Lower leg skin (tissue), 4 donors: ENCODE measurements at regions not wholly inside any gene's neighbourhood (a gene's known extent, or its start where the extent isn't known, plus 50 kb on each side); places are given as distances from the start of the nearest gene placed in this dataset.

Experiments
- DNase-seq, 2 donors: peaks; one replicate each; pipeline ENCODE4 v3.0.0-alpha.2; 2019; ENCODE audit warnings: low spot score in 2 of 2
- H3K4me3 ChIP-seq: fragments of 200-600 bp; sonication (generic); 2 replicates; pipeline ENCODE4 v1.5.1; 2017; ENCODE audit warnings: mild to moderate bottlenecking, low read depth; ENCODE audit not compliant: poor library complexity, severe bottlenecking
- POLR2A ChIP-seq, 2 donors: fragments of 450-650 bp; IDR thresholded peaks; one replicate each; pipeline ENCODE4 v1.6.1; 2016 to 2017; ENCODE audit warnings: antibody characterized with exemption in 2 of 2, mild to moderate bottlenecking in 1 of 2, moderate library complexity in 1 of 2
- WGBS, 2 donors: methylation state at CpG; one replicate each; pipeline ENCODE4 v1.1.5; 2018; 5-methylcytosine and 5-hydroxymethylcytosine counted together
- intact Hi-C: fragments of 100-400 bp; cut with DNase I; formaldehyde crosslinking; loops from one replicate; pipeline ENCODE4 v1.15.0; 2023; ENCODE audit warnings: low total_unique reads
- TF ChIP-seq, protein P1 (sequence below), 3 donors: fragments of 450-650 bp; IDR thresholded peaks; one replicate each; pipeline ENCODE4 v1.5.1; 2016; ENCODE audit warnings: antibody characterized with exemption in 3 of 3, mild to moderate bottlenecking in 3 of 3, moderate library complexity in 2 of 3

- no peak overlapping the region for H3K4me3 ChIP-seq
- intact Hi-C loops: no loop called here
These were observed 2041.1 kb downstream of the OLFM4 start for GRCh38 chr13:55069746-55070145.

DNA sequence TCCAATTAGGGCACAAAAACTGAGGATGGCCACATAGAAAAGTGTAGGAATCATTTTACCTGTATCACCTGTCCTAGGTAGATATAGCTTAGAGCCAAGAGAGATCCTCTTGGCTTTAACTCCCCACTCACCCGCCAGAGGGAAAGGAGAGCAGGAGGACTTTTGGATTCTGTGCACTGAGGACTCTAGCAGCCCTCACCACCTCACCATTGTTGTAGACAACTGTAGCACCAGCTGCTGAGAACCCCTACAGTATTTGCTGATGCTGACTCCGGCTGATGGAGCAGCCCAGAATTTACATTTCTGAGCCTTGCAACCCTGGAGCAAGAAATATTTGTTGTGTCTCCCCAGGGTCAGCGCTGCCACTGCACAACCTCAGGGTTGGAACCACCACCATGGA, 2044.4 kb downstream of the OLFM4 start:
- WGBS, 2 donors: 91 to 95% methylated on average over 3 of the region's 3 CpGs
- DNase-seq: no peak
- TF ChIP-seq, protein P1, sequence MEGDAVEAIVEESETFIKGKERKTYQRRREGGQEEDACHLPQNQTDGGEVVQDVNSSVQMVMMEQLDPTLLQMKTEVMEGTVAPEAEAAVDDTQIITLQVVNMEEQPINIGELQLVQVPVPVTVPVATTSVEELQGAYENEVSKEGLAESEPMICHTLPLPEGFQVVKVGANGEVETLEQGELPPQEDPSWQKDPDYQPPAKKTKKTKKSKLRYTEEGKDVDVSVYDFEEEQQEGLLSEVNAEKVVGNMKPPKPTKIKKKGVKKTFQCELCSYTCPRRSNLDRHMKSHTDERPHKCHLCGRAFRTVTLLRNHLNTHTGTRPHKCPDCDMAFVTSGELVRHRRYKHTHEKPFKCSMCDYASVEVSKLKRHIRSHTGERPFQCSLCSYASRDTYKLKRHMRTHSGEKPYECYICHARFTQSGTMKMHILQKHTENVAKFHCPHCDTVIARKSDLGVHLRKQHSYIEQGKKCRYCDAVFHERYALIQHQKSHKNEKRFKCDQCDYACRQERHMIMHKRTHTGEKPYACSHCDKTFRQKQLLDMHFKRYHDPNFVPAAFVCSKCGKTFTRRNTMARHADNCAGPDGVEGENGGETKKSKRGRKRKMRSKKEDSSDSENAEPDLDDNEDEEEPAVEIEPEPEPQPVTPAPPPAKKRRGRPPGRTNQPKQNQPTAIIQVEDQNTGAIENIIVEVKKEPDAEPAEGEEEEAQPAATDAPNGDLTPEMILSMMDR (IDR thresholded peaks at IDR 0.05): no peak
- TF ChIP-seq POLR2A (IDR thresholded peaks at IDR 0.05): no peak
- H3K4me3 ChIP-seq: no peak overlapping the region
- intact Hi-C loops: no loop called here

More at GRCh38 chr13:55069746-55070145, 2041.1 kb downstream of the OLFM4 start:
- TF ChIP-seq POLR2A (IDR thresholded peaks at IDR 0.05): no peak
- TF ChIP-seq, protein P1 (IDR thresholded peaks at IDR 0.05): no peak
- WGBS, 2 donors: 61 to 78% methylated on average over 1 of the region's 1 CpG
- DNase-seq: no peak

DNA sequence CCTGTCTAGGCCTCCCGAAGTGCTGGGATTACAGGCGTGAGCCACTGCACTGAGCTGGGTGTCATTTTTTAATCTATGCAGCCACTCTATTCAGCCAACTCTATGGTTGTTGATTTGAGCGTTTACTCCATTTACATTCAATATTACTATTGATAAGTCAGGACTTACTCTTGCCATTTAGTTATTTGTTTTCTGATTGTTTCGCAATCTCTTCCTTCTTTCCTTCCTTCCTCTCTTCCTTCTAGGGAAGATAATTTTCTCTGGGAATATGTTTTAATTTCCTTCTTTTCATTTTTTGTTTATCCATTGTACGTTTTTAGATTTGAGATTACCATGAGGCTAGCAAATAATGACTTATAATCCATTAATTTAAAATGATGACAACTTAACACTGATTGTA, 2056.0 kb downstream of the OLFM4 start:
- WGBS, 2 donors: 87 to 89% methylated on average over 5 of the region's 5 CpGs
- intact Hi-C loops: no loop called here
- TF ChIP-seq POLR2A (IDR thresholded peaks at IDR 0.05): no peak
- TF ChIP-seq, protein P1 (IDR thresholded peaks at IDR 0.05): no peak
- H3K4me3 ChIP-seq: no peak overlapping the region
- no peak for DNase-seq

- intact Hi-C loops: no loop called here
- TF ChIP-seq, protein P1 (IDR thresholded peaks at IDR 0.05): no peak
- no peak for TF ChIP-seq POLR2A (IDR thresholded peaks at IDR 0.05)
- no peak for DNase-seq
- no peak overlapping the region for H3K4me3 ChIP-seq
- 78 to 89% methylated on average over 2 of the region's 2 CpGs for WGBS, 2 donors
These were observed 2053.6 kb upstream of the PRR20A start for GRCh38 chr13:55087085-55087484.

DNA sequence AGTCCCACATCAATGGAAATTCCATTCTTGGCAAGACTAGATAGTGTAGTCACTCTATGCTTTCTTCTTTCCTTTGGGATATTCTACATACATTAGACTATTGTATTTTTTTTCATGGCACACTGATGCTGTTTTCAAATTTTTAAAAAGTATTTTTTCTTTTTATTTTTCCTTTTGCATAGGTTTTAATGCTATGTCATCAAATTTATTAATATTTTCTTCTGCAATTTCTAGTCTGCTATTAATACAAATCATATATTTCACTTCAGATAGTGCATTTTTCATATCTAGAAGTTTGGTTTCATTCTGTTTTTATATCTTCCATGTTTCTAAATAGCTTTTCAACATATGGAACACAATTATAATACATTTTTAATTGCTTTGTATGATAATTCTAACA, 2050.1 kb upstream of the PRR20A start:
- intact Hi-C loops: no loop called here
- TF ChIP-seq POLR2A (IDR thresholded peaks at IDR 0.05): no peak
- TF ChIP-seq, protein P1 (IDR thresholded peaks at IDR 0.05): no peak

GRCh38 chr13:55091172-55091571, 2049.5 kb upstream of the PRR20A start:
- DNase-seq: no peak
- no peak overlapping the region for H3K4me3 ChIP-seq
- no peak for TF ChIP-seq POLR2A (IDR thresholded peaks at IDR 0.05)
- TF ChIP-seq, protein P1 (IDR thresholded peaks at IDR 0.05): no peak
- WGBS, 2 donors: 70 to 74% methylated on average over 1 of the region's 1 CpG
- intact Hi-C loops: no loop called here

More for the DNA sequence above, 2050.1 kb upstream of the PRR20A start:
- H3K4me3 ChIP-seq: no peak overlapping the region
- DNase-seq: no peak
